ENCODE measurements at regions not wholly inside any gene's neighbourhood (a gene's known extent, or its start where the extent isn't known, plus 50 kb on each side); places are given as distances from the start of the nearest gene placed in this dataset.

DNA sequence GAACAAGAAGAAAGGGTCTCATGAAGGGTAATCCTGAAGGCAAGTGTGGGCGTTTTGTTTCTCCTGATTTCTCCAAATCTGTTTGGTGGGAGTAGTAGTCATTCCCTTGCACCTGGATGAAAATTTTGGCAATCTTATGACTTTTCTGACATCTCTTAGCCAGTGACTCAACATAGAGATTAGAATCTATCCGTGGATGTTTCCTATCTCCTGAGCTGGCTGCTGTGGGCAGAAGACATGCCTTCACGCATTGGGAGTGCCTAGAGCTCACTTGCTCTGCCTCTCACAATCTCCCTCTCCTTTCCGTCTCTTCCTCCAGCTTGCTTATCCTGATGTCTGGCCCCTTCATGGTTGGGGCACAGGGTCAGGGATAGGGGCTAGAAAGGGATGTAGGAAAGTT is 174.2 kb upstream of the NFIA start:
- no peak overlapping the region for H3K4me3 ChIP-seq (ENCODE audit: low read depth, low read length)
- TF ChIP-seq, protein P1, sequence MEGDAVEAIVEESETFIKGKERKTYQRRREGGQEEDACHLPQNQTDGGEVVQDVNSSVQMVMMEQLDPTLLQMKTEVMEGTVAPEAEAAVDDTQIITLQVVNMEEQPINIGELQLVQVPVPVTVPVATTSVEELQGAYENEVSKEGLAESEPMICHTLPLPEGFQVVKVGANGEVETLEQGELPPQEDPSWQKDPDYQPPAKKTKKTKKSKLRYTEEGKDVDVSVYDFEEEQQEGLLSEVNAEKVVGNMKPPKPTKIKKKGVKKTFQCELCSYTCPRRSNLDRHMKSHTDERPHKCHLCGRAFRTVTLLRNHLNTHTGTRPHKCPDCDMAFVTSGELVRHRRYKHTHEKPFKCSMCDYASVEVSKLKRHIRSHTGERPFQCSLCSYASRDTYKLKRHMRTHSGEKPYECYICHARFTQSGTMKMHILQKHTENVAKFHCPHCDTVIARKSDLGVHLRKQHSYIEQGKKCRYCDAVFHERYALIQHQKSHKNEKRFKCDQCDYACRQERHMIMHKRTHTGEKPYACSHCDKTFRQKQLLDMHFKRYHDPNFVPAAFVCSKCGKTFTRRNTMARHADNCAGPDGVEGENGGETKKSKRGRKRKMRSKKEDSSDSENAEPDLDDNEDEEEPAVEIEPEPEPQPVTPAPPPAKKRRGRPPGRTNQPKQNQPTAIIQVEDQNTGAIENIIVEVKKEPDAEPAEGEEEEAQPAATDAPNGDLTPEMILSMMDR (IDR thresholded peaks at IDR 0.05; ENCODE audit: insufficient read depth, low read length, severe bottlenecking), result no peak
- no peak for DNase-seq (ENCODE audit: low read depth)
- no peak for FAIRE-seq
- H3K36me3 ChIP-seq (ENCODE audit: control insufficient read depth, insufficient read depth, low read length), result no peaks in the 10 kb centered on the region
- no peaks in the 10 kb centered on the region for H3K27me3 ChIP-seq (ENCODE audit: control insufficient read depth, insufficient read depth, low read length)

DNA sequence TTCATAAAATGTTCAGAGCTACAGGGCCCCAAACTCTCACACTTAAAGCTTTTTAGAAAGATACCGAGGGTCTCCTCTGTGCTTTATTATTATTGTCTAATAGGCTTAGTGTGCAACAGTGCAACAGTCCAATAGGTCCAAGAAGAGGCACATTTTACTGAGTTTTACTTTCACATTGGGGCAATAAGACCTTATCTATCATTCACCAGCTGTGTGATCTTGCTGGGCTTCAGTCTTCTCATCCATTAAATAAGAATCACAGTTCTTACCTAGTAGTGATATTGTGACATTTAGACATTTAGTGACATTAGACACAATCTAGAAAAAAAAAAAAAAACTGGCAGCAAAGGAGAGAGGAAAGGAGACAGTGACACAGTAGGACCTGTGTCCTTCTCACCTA is 175.8 kb upstream of the NFIA start:
- TF ChIP-seq, protein P1 (IDR thresholded peaks at IDR 0.05; ENCODE audit: insufficient read depth, low read length, severe bottlenecking), result no peak
- no peak overlapping the region for H3K4me3 ChIP-seq (ENCODE audit: low read depth, low read length)
- H3K36me3 ChIP-seq (ENCODE audit: control insufficient read depth, insufficient read depth, low read length), result no peaks in the 10 kb centered on the region
- H3K27me3 ChIP-seq (ENCODE audit: control insufficient read depth, insufficient read depth, low read length), result no peaks in the 10 kb centered on the region
- no peak for DNase-seq (ENCODE audit: low read depth)
- FAIRE-seq, result no peak

DNA sequence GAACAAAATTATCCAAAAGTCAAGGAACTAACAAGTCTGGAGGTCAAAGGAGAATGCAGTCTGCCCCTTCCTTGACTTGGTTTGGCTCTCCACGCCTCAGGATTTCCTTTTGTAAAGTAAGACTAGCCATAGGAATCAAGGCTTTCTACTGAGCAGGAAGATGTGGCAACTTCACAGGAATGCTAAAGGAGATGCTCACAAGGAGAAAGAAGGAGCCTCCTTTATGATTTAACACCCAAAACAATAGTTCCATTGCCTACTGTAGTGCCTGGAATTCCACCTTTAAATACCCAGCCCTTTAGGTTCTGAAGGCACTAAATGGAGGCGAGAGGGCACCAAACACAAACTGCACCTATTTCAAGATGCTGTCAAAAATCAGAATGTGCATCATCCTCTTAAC is 176.3 kb upstream of the NFIA start:
- Histone ChIP-seq H3K4me3 (ENCODE audit: low read depth, low read length) (no peak overlapping the region), H3K27me3 (ENCODE audit: control insufficient read depth, insufficient read depth, low read length) (no peaks in the 10 kb centered on the region), H3K36me3 (ENCODE audit: control insufficient read depth, insufficient read depth, low read length) (no peaks in the 10 kb centered on the region)
- DNase-seq (ENCODE audit: low read depth) (no peak), FAIRE-seq (no peak)
- TF ChIP-seq, protein P1 (IDR thresholded peaks at IDR 0.05; ENCODE audit: insufficient read depth, low read length, severe bottlenecking), result no peak

DNA sequence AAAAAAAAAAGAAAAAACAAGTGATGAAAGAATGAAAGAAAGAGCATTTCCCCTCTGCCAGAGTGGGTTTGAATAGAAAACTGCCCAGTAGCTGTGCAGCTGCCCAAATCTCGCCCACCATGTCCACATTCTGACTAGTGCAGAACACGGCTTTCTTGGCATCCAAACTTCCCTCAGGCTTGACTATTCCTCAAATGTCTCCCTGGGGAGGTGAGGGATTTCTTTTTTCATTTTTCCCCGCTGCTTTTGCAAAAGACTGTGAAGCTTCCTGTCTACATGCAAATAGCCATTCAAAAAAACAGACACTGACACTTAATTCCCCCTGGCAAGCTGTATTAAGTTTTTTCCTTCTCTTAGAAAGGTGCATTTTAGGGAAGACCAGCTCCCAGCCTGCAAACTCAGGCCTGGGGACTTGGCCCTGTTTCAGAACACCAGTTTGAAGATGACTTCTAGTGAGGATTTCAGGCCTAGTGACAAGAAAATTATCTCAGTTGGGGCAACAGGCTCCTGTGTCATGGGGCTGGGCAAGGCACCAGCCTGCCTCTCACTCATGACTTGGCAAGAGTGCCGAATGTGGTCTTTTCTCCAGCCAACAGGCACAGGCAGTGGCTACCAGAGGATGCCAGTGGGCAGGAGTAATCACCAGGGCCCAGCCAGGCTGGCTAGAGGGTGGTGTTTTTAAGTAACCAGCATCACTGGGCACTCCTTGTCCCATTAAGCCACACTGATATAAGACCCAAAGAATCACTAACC is 178.1 kb upstream of the NFIA start:
- Histone ChIP-seq H3K4me3 (ENCODE audit: low read depth, low read length) (no peak overlapping the region), H3K27me3 (ENCODE audit: control insufficient read depth, insufficient read depth, low read length) (no peaks in the 10 kb centered on the region), H3K36me3 (ENCODE audit: control insufficient read depth, insufficient read depth, low read length) (no peaks in the 10 kb centered on the region)
- DNase-seq (ENCODE audit: low read depth), result no peak
- FAIRE-seq, result no peak
- TF ChIP-seq, protein P1 (IDR thresholded peaks at IDR 0.05; ENCODE audit: insufficient read depth, low read length, severe bottlenecking), result no peak

DNA sequence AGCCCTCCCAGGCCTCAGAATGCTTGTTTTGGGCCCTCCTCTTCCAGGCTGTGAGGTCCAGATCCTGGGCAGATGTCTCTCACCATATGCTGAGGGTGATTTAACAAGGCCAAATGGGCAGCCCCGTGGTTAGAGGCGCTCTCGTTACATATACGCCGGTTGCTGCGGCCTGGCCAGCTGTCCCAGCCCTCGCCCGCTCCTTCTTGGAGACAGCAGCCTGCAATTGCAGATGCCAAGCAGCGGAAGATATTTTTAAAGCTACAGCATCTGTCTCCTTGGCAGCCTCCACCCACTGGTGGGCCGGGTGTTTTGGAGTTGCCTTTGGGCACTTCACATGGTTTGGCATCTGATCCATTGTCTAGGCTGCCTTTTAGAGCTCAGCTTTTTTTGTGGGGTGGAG is 178.8 kb upstream of the NFIA start:
- no peak for DNase-seq (ENCODE audit: low read depth)
- no peaks in the 10 kb centered on the region for H3K27me3 ChIP-seq (ENCODE audit: control insufficient read depth, insufficient read depth, low read length)
- no peak for FAIRE-seq

More for the DNA sequence above, 178.8 kb upstream of the NFIA start:
- Histone ChIP-seq H3K36me3 (ENCODE audit: control insufficient read depth, insufficient read depth, low read length) (no peaks in the 10 kb centered on the region), H3K4me3 (ENCODE audit: low read depth, low read length) (no peak overlapping the region)
- TF ChIP-seq, protein P1 (IDR thresholded peaks at IDR 0.05; ENCODE audit: insufficient read depth, low read length, severe bottlenecking), result no peak

Measured in bronchial epithelial cell (primary cell).